Erythroblast (primary cell): ENCODE measurements at regions not wholly inside any gene's neighbourhood (a gene's known extent, or its start where the extent isn't known, plus 50 kb on each side); places are given as distances from the start of the nearest gene placed in this dataset.

Experiments used
- GATA1 ChIP-seq: IDR thresholded peaks from 2 replicates; pipeline ENCODE4 v1.6.1; 2011; ENCODE audit warnings: low read depth, mild to moderate bottlenecking, control low read depth, low read length, moderate library complexity
- POLR2A ChIP-seq: IDR thresholded peaks from 2 replicates; pipeline ENCODE4 v1.6.1; 2011; ENCODE audit warnings: mild to moderate bottlenecking, low read length

- TF ChIP-seq POLR2A, result no peak
- TF ChIP-seq GATA1, result no peak
Observed at GRCh38 chr5:104611135-104611767, 1048.7 kb upstream of the NUDT12 start.
